Neutrophil (primary cell): ENCODE measurements at regions not wholly inside any gene's neighbourhood (a gene's known extent, or its start where the extent isn't known, plus 50 kb on each side); places are given as distances from the start of the nearest gene placed in this dataset.

ENCODE experiments used
- H3K27ac ChIP-seq: fragments of 200-600 bp; sonication (generic); 2 replicates; pipeline ENCODE4 v1.5.1; 2016; ENCODE audit warnings: mild to moderate bottlenecking, moderate library complexity
- H3K27me3 ChIP-seq: fragments of 200-600 bp; sonication (generic); 2 replicates; pipeline ENCODE4 v1.6.0; 2016; ENCODE audit warnings: mild to moderate bottlenecking
- H3K36me3 ChIP-seq: fragments of 200-600 bp; sonication (generic); 2 replicates; pipeline ENCODE4 v1.5.1; 2017
- H3K4me1 ChIP-seq, 2 experiments: fragments of 200-600 bp in 1 of 2; sonication (generic) in 1 of 2; 1 replicate in 1 of 2; 2 replicates in 1 of 2; pipeline versions ENCODE4 v1.5.1 to v1.6.1; 2013 to 2016; ENCODE audit warnings: low read depth in 1 of 2, low read length in 1 of 2, mild to moderate bottlenecking in 1 of 2, moderate library complexity in 1 of 2; ENCODE audit not compliant: control insufficient read depth in 1 of 2, insufficient read depth in 1 of 2
- H3K4me3 ChIP-seq, 2 experiments: fragments of 200-600 bp in 1 of 2; sonication (generic) in 1 of 2; 1 replicate in 1 of 2; 2 replicates in 1 of 2; pipeline ENCODE4 v1.5.1; 2013 to 2016; ENCODE audit warnings: low read depth in 1 of 2, low read length in 1 of 2, mild to moderate bottlenecking in 1 of 2, moderate library complexity in 1 of 2
- H3K9me3 ChIP-seq: fragments of 200-600 bp; sonication (generic); 2 replicates; pipeline ENCODE4 v1.5.1; 2016
- CTCF ChIP-seq: fragments of 200-600 bp; sonication (generic); IDR thresholded peaks from 2 replicates; pipeline ENCODE4 v1.5.1; 2016; ENCODE audit warnings: antibody characterized with exemption

GRCh38 chr16:49027420-49027819 is 254.2 kb downstream of the CBLN1 start:
- no peaks in the 10 kb centered on the region for H3K36me3 ChIP-seq
- H3K27ac ChIP-seq = no peak overlapping the region
- TF ChIP-seq CTCF = no peak
- no peak overlapping the region for H3K4me3 ChIP-seq
- no peaks in the 10 kb centered on the region for H3K27me3 ChIP-seq
- H3K4me1 ChIP-seq = no peaks in the 10 kb centered on the region
- no peaks in the 10 kb centered on the region for H3K9me3 ChIP-seq

- no peaks in the 10 kb centered on the region for H3K36me3 ChIP-seq
- H3K9me3 ChIP-seq = no peaks in the 10 kb centered on the region
- H3K27ac ChIP-seq = no peak overlapping the region
- H3K4me1 ChIP-seq = no peaks in the 10 kb centered on the region
- H3K4me3 ChIP-seq = no peak overlapping the region
- no peak for TF ChIP-seq CTCF
- no peaks in the 10 kb centered on the region for H3K27me3 ChIP-seq
These were observed 255.0 kb downstream of the CBLN1 start for GRCh38 chr16:49026566-49027181.

DNA sequence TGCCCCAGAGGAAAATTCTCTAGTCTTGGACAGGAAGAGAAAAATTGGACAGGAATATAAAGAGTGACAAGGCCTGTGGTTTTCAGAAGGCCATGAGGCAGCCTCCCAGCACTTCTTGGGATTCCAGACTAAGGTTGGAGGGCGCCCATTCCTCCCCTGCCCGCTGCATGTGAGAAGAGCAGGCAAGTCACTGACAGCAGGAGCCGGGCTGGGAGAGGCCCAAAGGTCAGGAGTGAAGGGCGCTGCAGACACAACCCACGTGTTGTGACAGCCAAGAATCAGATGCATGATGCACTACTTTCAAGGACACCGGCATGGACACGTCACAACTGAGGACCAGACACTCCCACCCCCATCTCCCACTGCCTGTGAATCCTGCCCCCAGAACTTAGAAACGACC is 256.7 kb downstream of the CBLN1 start:
- TF ChIP-seq CTCF = no peak
- H3K27ac ChIP-seq = no peak overlapping the region
- H3K4me1 ChIP-seq = no peaks in the 10 kb centered on the region
- H3K27me3 ChIP-seq = peaks cover 15% of the 10 kb centered on the region
- no peaks in the 10 kb centered on the region for H3K9me3 ChIP-seq
- H3K4me3 ChIP-seq = no peak overlapping the region
- H3K36me3 ChIP-seq = no peaks in the 10 kb centered on the region

GRCh38 chr16:49024016-49024415 is 257.6 kb downstream of the CBLN1 start:
- H3K27me3 ChIP-seq = peaks cover 24% of the 10 kb centered on the region
- H3K9me3 ChIP-seq = no peaks in the 10 kb centered on the region
- H3K4me1 ChIP-seq = no peaks in the 10 kb centered on the region
- no peaks in the 10 kb centered on the region for H3K36me3 ChIP-seq
- no peak for TF ChIP-seq CTCF
- H3K4me3 ChIP-seq = no peak overlapping the region
- H3K27ac ChIP-seq = no peak overlapping the region

DNA sequence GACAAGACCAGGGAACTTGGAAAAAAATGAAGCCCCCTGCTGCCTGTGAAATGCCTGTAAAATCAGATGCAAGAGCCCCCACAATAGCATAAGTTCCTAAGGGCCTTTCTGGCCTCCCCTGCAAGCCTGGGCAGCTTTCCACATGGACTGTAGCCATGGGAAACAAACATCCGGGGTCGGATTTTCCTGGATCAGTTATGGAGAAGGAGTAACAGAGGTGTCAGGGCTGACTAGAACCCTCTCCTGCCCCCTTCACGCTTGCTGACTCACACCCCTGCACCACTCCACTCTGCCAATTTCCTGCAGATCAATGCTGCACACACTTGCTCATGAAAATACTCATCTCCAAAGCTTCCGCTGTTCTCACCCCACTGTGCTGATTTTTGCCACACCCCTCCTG is 258.6 kb downstream of the CBLN1 start:
- H3K27me3 ChIP-seq = peaks cover 27% of the 10 kb centered on the region
- H3K27ac ChIP-seq = no peak overlapping the region
- no peak overlapping the region for H3K4me3 ChIP-seq
- no peaks in the 10 kb centered on the region for H3K9me3 ChIP-seq
- TF ChIP-seq CTCF = no peak
- H3K36me3 ChIP-seq = no peaks in the 10 kb centered on the region
- no peaks in the 10 kb centered on the region for H3K4me1 ChIP-seq
